ENCODE measurements at regions not wholly inside any gene's neighbourhood (a gene's known extent, or its start where the extent isn't known, plus 50 kb on each side); places are given as distances from the start of the nearest gene placed in this dataset.

DNA sequence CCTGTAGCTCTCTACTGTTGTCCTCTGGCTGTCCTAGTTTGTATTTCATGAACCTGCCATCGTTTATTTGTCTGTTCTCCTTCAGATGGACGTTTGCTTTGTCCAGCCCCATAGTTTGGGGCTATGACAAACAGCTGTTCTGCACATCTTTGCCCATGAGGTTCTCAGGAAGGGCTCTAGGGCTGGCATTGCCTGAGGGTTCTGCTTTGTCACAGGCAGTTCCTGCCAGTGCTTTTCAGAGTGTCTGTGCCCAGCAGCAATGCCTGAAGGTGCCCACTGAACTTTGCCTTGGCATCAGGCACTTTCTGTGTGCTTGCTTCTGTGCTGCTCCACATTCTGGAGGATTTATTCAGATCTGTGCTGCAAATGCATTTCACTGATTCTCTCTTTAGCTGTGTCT is 361.3 kb downstream of the TMEM121 start:
- TF ChIP-seq CTCF (IDR thresholded peaks at IDR 0.05), result no peak
- H3K9me3 Mint-ChIP-seq (ENCODE audit: low read depth), result peaks cover 29% of the 10 kb centered on the region
- peaks cover 2% of the 10 kb centered on the region for H3K36me3 Mint-ChIP-seq (ENCODE audit: low read depth)
- no peak overlapping the region for H3K4me3 Mint-ChIP-seq (ENCODE audit: unreplicated experiment)
- H3K4me1 Mint-ChIP-seq (ENCODE audit: low read depth), result no peaks in the 10 kb centered on the region
- no peak for DNase-seq (ENCODE audit: low spot score)
- no peaks in the 10 kb centered on the region for H3K27me3 Mint-ChIP-seq (ENCODE audit: low read depth)
- H3K27ac Mint-ChIP-seq (ENCODE audit: unreplicated experiment), result no peak overlapping the region

- Mint-ChIP-seq H3K4me3 (ENCODE audit: unreplicated experiment) (no peak overlapping the region), H3K36me3 (ENCODE audit: low read depth) (peaks cover 2% of the 10 kb centered on the region), H3K9me3 (ENCODE audit: low read depth) (peaks cover 29% of the 10 kb centered on the region), H3K27ac (ENCODE audit: unreplicated experiment) (no peak overlapping the region), H3K27me3 (ENCODE audit: low read depth) (no peaks in the 10 kb centered on the region), H3K4me1 (ENCODE audit: low read depth) (no peaks in the 10 kb centered on the region)
- no peak for TF ChIP-seq CTCF (IDR thresholded peaks at IDR 0.05)
- DNase-seq (ENCODE audit: low spot score), result no peak
Observed at GRCh38 chr14:105888151-105888550, 361.8 kb downstream of the TMEM121 start.

- H3K27ac Mint-ChIP-seq (ENCODE audit: unreplicated experiment), result no peak overlapping the region
- H3K27me3 Mint-ChIP-seq (ENCODE audit: low read depth), result no peaks in the 10 kb centered on the region
- H3K4me1 Mint-ChIP-seq (ENCODE audit: low read depth), result no peaks in the 10 kb centered on the region
- H3K36me3 Mint-ChIP-seq (ENCODE audit: low read depth), result peaks cover 2% of the 10 kb centered on the region
- no peak overlapping the region for H3K4me3 Mint-ChIP-seq (ENCODE audit: unreplicated experiment)
- H3K9me3 Mint-ChIP-seq (ENCODE audit: low read depth), result peaks cover 29% of the 10 kb centered on the region
- no peak for TF ChIP-seq CTCF (IDR thresholded peaks at IDR 0.05)
- peak; percentile 52 for DNase-seq (ENCODE audit: low spot score)
Observed at GRCh38 chr14:105888784-105889665, 362.6 kb downstream of the TMEM121 start.

DNA sequence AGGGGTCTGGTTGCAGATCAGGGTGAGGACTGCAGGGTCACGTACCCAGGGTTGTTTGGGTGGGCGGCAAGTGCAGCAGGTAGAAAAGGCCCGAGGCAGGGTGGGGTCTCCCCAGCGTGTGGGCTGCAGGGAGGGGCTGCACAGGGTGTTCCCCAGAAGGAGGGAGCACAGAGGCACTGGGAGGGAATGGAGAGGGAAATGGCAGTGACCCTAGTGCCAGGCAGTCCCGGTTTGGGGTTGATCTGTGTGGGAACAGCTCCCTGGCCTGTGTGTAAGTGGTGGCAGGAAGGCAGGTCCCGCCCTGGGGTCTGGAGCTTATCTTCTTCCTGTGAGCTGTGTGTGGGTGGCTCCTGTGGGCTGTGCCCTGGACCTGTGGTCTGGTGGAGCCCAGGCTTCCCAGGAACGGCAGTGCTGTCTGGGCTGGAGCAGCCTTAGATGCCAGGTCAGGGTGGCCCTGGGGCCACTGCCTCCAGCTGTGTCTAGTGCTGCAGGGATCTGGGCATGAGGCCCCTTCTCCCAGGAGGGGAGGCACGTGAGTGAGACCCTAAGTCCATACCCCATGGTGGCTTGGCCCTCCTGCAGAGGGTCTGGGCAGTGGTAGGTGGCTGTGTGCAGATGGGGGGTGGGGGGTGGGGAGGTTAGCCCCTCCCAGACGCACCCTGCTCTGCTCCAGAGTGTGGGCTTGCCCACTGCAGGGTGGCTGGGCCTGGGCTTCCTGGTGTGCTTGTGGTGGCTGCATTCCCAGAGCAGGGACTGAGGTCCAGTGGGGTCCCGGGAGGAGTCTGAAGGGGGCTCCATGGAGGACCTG is 363.5 kb downstream of the TMEM121 start:
- no peaks in the 10 kb centered on the region for H3K27me3 Mint-ChIP-seq (ENCODE audit: low read depth)
- peak; percentile 70 for DNase-seq (ENCODE audit: low spot score)
- H3K4me3 Mint-ChIP-seq (ENCODE audit: unreplicated experiment), result no peak overlapping the region
- peaks cover 2% of the 10 kb centered on the region for H3K36me3 Mint-ChIP-seq (ENCODE audit: low read depth)
- no peak for TF ChIP-seq CTCF (IDR thresholded peaks at IDR 0.05)
- H3K9me3 Mint-ChIP-seq (ENCODE audit: low read depth), result peaks cover 32% of the 10 kb centered on the region
- H3K4me1 Mint-ChIP-seq (ENCODE audit: low read depth), result no peaks in the 10 kb centered on the region
- no peak overlapping the region for H3K27ac Mint-ChIP-seq (ENCODE audit: unreplicated experiment)

DNA sequence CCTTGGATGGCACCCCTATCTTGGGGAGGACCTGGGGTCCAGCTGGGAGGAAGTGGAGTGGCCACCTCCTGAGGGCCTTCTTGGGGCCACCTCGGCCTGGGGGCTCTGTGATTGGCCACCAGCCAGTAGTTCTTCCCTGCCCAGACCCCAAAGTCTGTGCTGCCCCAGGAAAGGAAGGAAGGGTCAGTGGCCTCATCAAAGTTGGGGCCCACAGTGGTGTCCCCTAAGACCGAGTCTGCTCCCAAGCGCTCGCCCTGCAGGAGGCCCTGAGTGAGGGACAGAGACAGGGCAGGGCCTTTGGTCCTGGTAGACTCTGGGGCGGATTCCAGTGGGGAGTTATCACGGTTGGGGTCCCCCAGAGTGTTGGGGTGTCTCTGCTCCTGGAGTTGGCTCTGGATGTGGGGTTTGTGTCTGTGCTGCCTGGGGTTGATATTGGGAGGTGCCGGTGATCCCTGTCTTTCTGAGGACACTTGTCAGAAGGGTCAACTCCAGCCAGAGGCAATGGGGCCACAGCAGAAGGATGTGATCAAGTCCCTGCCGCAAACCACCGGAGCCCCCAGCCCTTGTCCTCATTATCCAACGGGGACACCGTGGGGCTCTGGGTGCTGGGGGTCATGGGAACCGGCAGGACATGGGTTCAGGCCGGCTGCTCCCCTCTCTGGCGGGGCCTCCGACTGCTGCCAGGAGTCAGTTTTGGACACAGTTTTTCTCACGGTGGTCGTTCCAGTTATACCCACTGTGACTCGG is 364.3 kb downstream of the TMEM121 start:
- no peaks in the 10 kb centered on the region for H3K4me1 Mint-ChIP-seq (ENCODE audit: low read depth)
- H3K36me3 Mint-ChIP-seq (ENCODE audit: low read depth), result no peaks in the 10 kb centered on the region
- H3K27me3 Mint-ChIP-seq (ENCODE audit: low read depth), result no peaks in the 10 kb centered on the region
- no peak overlapping the region for H3K4me3 Mint-ChIP-seq (ENCODE audit: unreplicated experiment)
- DNase-seq (ENCODE audit: low spot score), result peak; percentile 77
- TF ChIP-seq CTCF (IDR thresholded peaks at IDR 0.05), result no peak
- peaks cover 32% of the 10 kb centered on the region for H3K9me3 Mint-ChIP-seq (ENCODE audit: low read depth)
- no peak overlapping the region for H3K27ac Mint-ChIP-seq (ENCODE audit: unreplicated experiment)

All from chondrocyte (in vitro differentiated cells).